Astrocyte (in vitro differentiated cells and primary cell): ENCODE measurements at regions not wholly inside any gene's neighbourhood (a gene's known extent, or its start where the extent isn't known, plus 50 kb on each side); places are given as distances from the start of the nearest gene placed in this dataset.

Experiments
- CTCF ChIP-seq: IDR thresholded peaks from 2 replicates; pipeline ENCODE4 v1.5.1; 2011; ENCODE audit warnings: low read depth, mild to moderate bottlenecking, inconsistent platforms, low read length, moderate library complexity; ENCODE audit not compliant: insufficient read depth
- EZH2 ChIP-seq: IDR thresholded peaks from 2 replicates; pipeline ENCODE4 v1.6.1; 2012; ENCODE audit warnings: mild to moderate bottlenecking, low read length, inconsistent platforms; ENCODE audit not compliant: insufficient read depth

- TF ChIP-seq CTCF = no peak
- TF ChIP-seq EZH2 = no peak
Observed at GRCh38 chr6:24072038-24072746, 53.8 kb upstream of the NRSN1 start.
